IPS-20b (cell line): ENCODE measurements at regions not wholly inside any gene's neighbourhood (a gene's known extent, or its start where the extent isn't known, plus 50 kb on each side); places are given as distances from the start of the nearest gene placed in this dataset.

Experiments used
- H3K27ac ChIP-seq: one replicate; pipeline ENCODE4 v1.5.1; 2013; ENCODE audit warnings: low read length
- H3K27me3 ChIP-seq: 2 replicates; pipeline ENCODE4 v1.6.1; 2013; ENCODE audit warnings: mild to moderate bottlenecking, low read length, inconsistent platforms; ENCODE audit not compliant: insufficient read depth
- H3K36me3 ChIP-seq: 2 replicates; pipeline ENCODE4 v1.6.1; 2013; ENCODE audit warnings: low read depth, mild to moderate bottlenecking, inconsistent platforms, low read length, moderate library complexity; ENCODE audit not compliant: insufficient read depth
- H3K4me1 ChIP-seq: 2 replicates; pipeline ENCODE4 v1.6.1; 2013; ENCODE audit warnings: mild to moderate bottlenecking, control low read depth, inconsistent platforms, low read length, moderate library complexity; ENCODE audit not compliant: insufficient read depth
- H3K4me3 ChIP-seq: 2 replicates; pipeline ENCODE4 v1.5.1; 2013; ENCODE audit warnings: mild to moderate bottlenecking, low read length, inconsistent platforms
- H3K9ac ChIP-seq: 2 replicates; pipeline ENCODE4 v1.6.1; 2013; ENCODE audit warnings: low read depth, mild to moderate bottlenecking, inconsistent platforms, low read length, moderate library complexity
- H3K9me3 ChIP-seq: 2 replicates; pipeline ENCODE4 v1.6.1; 2013; ENCODE audit warnings: mild to moderate bottlenecking, low read depth, low read length, inconsistent platforms; ENCODE audit not compliant: insufficient read depth

- Histone ChIP-seq H3K4me3 (no peak overlapping the region), H3K9me3 (no peaks in the 10 kb centered on the region), H3K27me3 (no peaks in the 10 kb centered on the region), H3K4me1 (peaks cover 9% of the 10 kb centered on the region; the same call in 1 of the 2 replicates), H3K9ac (no peak overlapping the region), H3K27ac (no peak overlapping the region), H3K36me3 (no peaks in the 10 kb centered on the region)
These were observed 370.7 kb upstream of the MYT1L start for GRCh38 chr2:2701813-2702212.

GRCh38 chr2:2701176-2701781 is 370.2 kb upstream of the MYT1L start:
- H3K4me1 ChIP-seq: peaks cover 9% of the 10 kb centered on the region; the same call in 1 of the 2 replicates
- no peaks in the 10 kb centered on the region for H3K27me3 ChIP-seq
- H3K4me3 ChIP-seq: no peak overlapping the region
- no peak overlapping the region for H3K27ac ChIP-seq
- no peaks in the 10 kb centered on the region for H3K9me3 ChIP-seq
- H3K9ac ChIP-seq: no peak overlapping the region
- no peaks in the 10 kb centered on the region for H3K36me3 ChIP-seq

- Histone ChIP-seq H3K27me3 (no peaks in the 10 kb centered on the region), H3K27ac (no peak overlapping the region), H3K36me3 (no peaks in the 10 kb centered on the region), H3K9me3 (no peaks in the 10 kb centered on the region), H3K4me1 (peaks cover 13% of the 10 kb centered on the region; the same call in 1 of the 2 replicates), H3K9ac (no peak overlapping the region), H3K4me3 (no peak overlapping the region)
These were observed 368.0 kb upstream of the MYT1L start for GRCh38 chr2:2699121-2699505.

GRCh38 chr2:2698182-2699120 is 367.4 kb upstream of the MYT1L start:
- Histone ChIP-seq H3K9me3 (no peaks in the 10 kb centered on the region), H3K36me3 (no peaks in the 10 kb centered on the region), H3K4me1 (peaks cover 13% of the 10 kb centered on the region; the same call in 1 of the 2 replicates), H3K4me3 (no peak overlapping the region), H3K27ac (no peak overlapping the region), H3K27me3 (no peaks in the 10 kb centered on the region), H3K9ac (no peak overlapping the region)

- Histone ChIP-seq H3K36me3 (no peaks in the 10 kb centered on the region), H3K9ac (no peak overlapping the region), H3K27me3 (no peaks in the 10 kb centered on the region), H3K4me3 (no peak overlapping the region), H3K27ac (no peak overlapping the region), H3K9me3 (no peaks in the 10 kb centered on the region), H3K4me1 (peaks cover 13% of the 10 kb centered on the region; the same call in 1 of the 2 replicates)
These were observed 365.8 kb upstream of the MYT1L start for GRCh38 chr2:2696733-2697455.

GRCh38 chr2:2696325-2696724 is 365.2 kb upstream of the MYT1L start:
- H3K27ac ChIP-seq: no peak overlapping the region
- H3K9ac ChIP-seq: no peak overlapping the region
- no peak overlapping the region for H3K4me3 ChIP-seq
- H3K36me3 ChIP-seq: no peaks in the 10 kb centered on the region
- H3K27me3 ChIP-seq: no peaks in the 10 kb centered on the region
- peaks cover 13% of the 10 kb centered on the region; the same call in 1 of the 2 replicates for H3K4me1 ChIP-seq
- no peaks in the 10 kb centered on the region for H3K9me3 ChIP-seq

GRCh38 chr2:2694746-2695145 is 363.7 kb upstream of the MYT1L start:
- Histone ChIP-seq H3K9ac (no peak overlapping the region), H3K27me3 (no peaks in the 10 kb centered on the region), H3K4me1 (peaks cover 13% of the 10 kb centered on the region; the same call in 1 of the 2 replicates), H3K9me3 (no peaks in the 10 kb centered on the region), H3K27ac (no peak overlapping the region), H3K36me3 (no peaks in the 10 kb centered on the region), H3K4me3 (no peak overlapping the region)

GRCh38 chr2:2692599-2693389 is 361.7 kb upstream of the MYT1L start:
- H3K4me3 ChIP-seq: no peak overlapping the region
- H3K9me3 ChIP-seq: no peaks in the 10 kb centered on the region
- peaks cover 4% of the 10 kb centered on the region; the same call in 1 of the 2 replicates for H3K4me1 ChIP-seq
- H3K27me3 ChIP-seq: no peaks in the 10 kb centered on the region
- H3K36me3 ChIP-seq: no peaks in the 10 kb centered on the region
- H3K27ac ChIP-seq: no peak overlapping the region
- no peak overlapping the region for H3K9ac ChIP-seq

- Histone ChIP-seq H3K27me3 (no peaks in the 10 kb centered on the region), H3K9me3 (no peaks in the 10 kb centered on the region), H3K4me3 (no peak overlapping the region), H3K36me3 (no peaks in the 10 kb centered on the region), H3K27ac (no peak overlapping the region), H3K4me1 (peaks cover 4% of the 10 kb centered on the region; the same call in 1 of the 2 replicates), H3K9ac (no peak overlapping the region)
These were observed 360.3 kb upstream of the MYT1L start for GRCh38 chr2:2691419-2691818.

- H3K4me1 ChIP-seq: peaks cover 4% of the 10 kb centered on the region; the same call in 1 of the 2 replicates
- no peaks in the 10 kb centered on the region for H3K9me3 ChIP-seq
- no peak overlapping the region for H3K4me3 ChIP-seq
- H3K36me3 ChIP-seq: no peaks in the 10 kb centered on the region
- H3K27me3 ChIP-seq: no peaks in the 10 kb centered on the region
- no peak overlapping the region for H3K9ac ChIP-seq
- no peak overlapping the region for H3K27ac ChIP-seq
These were observed 359.9 kb upstream of the MYT1L start for GRCh38 chr2:2690985-2691384.

- Histone ChIP-seq H3K9ac (no peak overlapping the region), H3K9me3 (no peaks in the 10 kb centered on the region), H3K36me3 (no peaks in the 10 kb centered on the region), H3K27ac (no peak overlapping the region), H3K27me3 (no peaks in the 10 kb centered on the region), H3K4me1 (no peaks in the 10 kb centered on the region; the same call in 1 of the 2 replicates), H3K4me3 (no peak overlapping the region)
These were observed 358.2 kb upstream of the MYT1L start for GRCh38 chr2:2689306-2689705.
